GM12878 (cell line): ENCODE measurements at regions not wholly inside any gene's neighbourhood (a gene's known extent, or its start where the extent isn't known, plus 50 kb on each side); places are given as distances from the start of the nearest gene placed in this dataset.

Source experiments
- ATAC-seq: fragments of 200-7000 bp; cut with Tn5 transposase; 3 replicates; pipeline ENCODE4 v1.9.1; 2020; ENCODE audit warnings: mild to moderate bottlenecking, moderate library complexity
- BruUV-seq: library from RNA; stranded (reverse); fragments of 400-500 nt; replicated peaks from 2 replicates; lab custom pipeline; 2021; lab: Mats Ljungman, UMichigan
- CTCF ChIA-PET: fragments of 300-600 bp; sonication (Branson Sonifier 250); formaldehyde crosslinking; extraction: SDS; loops from one replicate; lab custom pipeline; 2021; ENCODE audit warnings: inconsistent platforms; lab: Yijun Ruan, JAX
- POLR2A ChIA-PET: fragments of 350-600 bp; formaldehyde crosslinking; extraction: SDS; loops from one replicate; lab custom pipeline; 2021; ENCODE audit warnings: inconsistent platforms; lab: Charles Lee
- RAD21 ChIA-PET: fragments of 300-600 bp; sonication (Branson Sonifier 250); formaldehyde crosslinking; loops from one replicate; lab custom pipeline; 2023; ENCODE audit warnings: antibody characterized with exemption; ENCODE audit not compliant: unreplicated experiment; lab: Charles Lee
- SMC1A ChIA-PET: fragments of 300-600 bp; sonication (Branson Sonifier 250); formaldehyde crosslinking; loops from one replicate; lab custom pipeline; 2023; ENCODE audit not compliant: unreplicated experiment, uncharacterized antibody; lab: Charles Lee
- DNase-seq: peaks from one replicate; pipeline ENCODE4 v3.0.0-alpha.2; 2011; ENCODE audit warnings: low read depth, low spot score
- FAIRE-seq: peaks from 3 replicates; lab custom pipeline; 2011; peaks lifted over from hg19 to GRCh38; lab: Jason Lieb, UNC
- H2AFZ ChIP-seq: 2 replicates; pipeline ENCODE4 v1.6.0; 2011; ENCODE audit warnings: low read depth, low read length, control low read depth; ENCODE audit not compliant: control insufficient read depth
- H3K27ac ChIP-seq: 2 replicates; pipeline ENCODE4 v1.5.1; 2011; ENCODE audit warnings: control low read depth; ENCODE audit not compliant: control insufficient read depth, insufficient read depth
- H3K27me3 ChIP-seq, 2 experiments: replicated peaks in 1 of 2; 2 replicates each; pipeline versions ENCODE4 v1.6.0 to v1.6.1; 2011; ENCODE audit warnings: low read length in 1 of 2; ENCODE audit not compliant: control insufficient read depth in 2 of 2, insufficient read depth in 2 of 2
- H3K36me3 ChIP-seq, 2 experiments: 2 replicates each; pipeline ENCODE4 v1.5.1; 2011; ENCODE audit warnings: low read length in 1 of 2; ENCODE audit not compliant: control insufficient read depth in 2 of 2, insufficient read depth in 2 of 2
- H3K4me1 ChIP-seq: 2 replicates; pipeline ENCODE4 v1.6.1; 2011; ENCODE audit warnings: mild to moderate bottlenecking, low read length, moderate library complexity, mixed read lengths; ENCODE audit not compliant: control insufficient read depth, insufficient read depth
- H3K4me2 ChIP-seq: 2 replicates; pipeline ENCODE4 v1.6.0; 2011; ENCODE audit warnings: control low read depth; ENCODE audit not compliant: control insufficient read depth, insufficient read depth
- H3K4me3 ChIP-seq: fragments of 200-600 bp; sonication (generic); 2 replicates; pipeline ENCODE4 v1.5.1; 2016
- H3K79me2 ChIP-seq: 2 replicates; pipeline ENCODE4 v1.6.0; 2011; ENCODE audit warnings: low read length; ENCODE audit not compliant: control insufficient read depth, insufficient read depth
- H3K9ac ChIP-seq: 2 replicates; pipeline ENCODE4 v1.8.0; 2011; ENCODE audit warnings: low read length, control low read depth, mixed read lengths; ENCODE audit not compliant: control insufficient read depth, insufficient read depth
- H3K9me3 ChIP-seq: replicated peaks from 3 replicates; pipeline ENCODE4 v1.5.1; 2011; ENCODE audit warnings: mild to moderate bottlenecking, low read length; ENCODE audit not compliant: control insufficient read depth, insufficient read depth
- H4K20me1 ChIP-seq: 2 replicates; pipeline ENCODE4 v1.6.0; 2011; ENCODE audit not compliant: control insufficient read depth, insufficient read depth
- CUX1 ChIP-seq: IDR thresholded peaks from 2 replicates; pipeline ENCODE4 v1.6.1; 2012; ENCODE audit warnings: improper control_type of control experiment, low read depth, low read length; ENCODE audit not compliant: insufficient replicate concordance
- EGR1 ChIP-seq, 2 experiments: IDR thresholded peaks; 1 replicate in 1 of 2; 2 replicates in 1 of 2; pipeline ENCODE4 v1.6.1; 2011 to 2012; ENCODE audit warnings: low read depth in 2 of 2, low read length in 2 of 2, borderline replicate concordance in 1 of 2, mild to moderate bottlenecking in 1 of 2, moderate library complexity in 1 of 2
- ELK1 ChIP-seq: IDR thresholded peaks from 2 replicates; pipeline ENCODE4 v1.6.1; 2012; ENCODE audit warnings: low read depth, low read length, improper control_type of control experiment
- HDGF ChIP-seq: fragments of 450-650 bp; IDR thresholded peaks from 2 replicates; pipeline ENCODE4 v1.6.1; 2016; ENCODE audit warnings: antibody characterized with exemption
- MEF2A ChIP-seq: IDR thresholded peaks from 2 replicates; pipeline ENCODE4 v1.6.1; 2011; ENCODE audit warnings: low read depth, mild to moderate bottlenecking, low read length, moderate library complexity; ENCODE audit not compliant: insufficient read depth
- NFXL1 ChIP-seq: fragments of 450-650 bp; IDR thresholded peaks from 2 replicates; pipeline ENCODE4 v1.6.1; 2017; ENCODE audit warnings: antibody characterized with exemption, mild to moderate bottlenecking, borderline replicate concordance
- NFYB ChIP-seq: IDR thresholded peaks from 2 replicates; pipeline ENCODE4 v1.6.1; 2011; ENCODE audit warnings: low read depth, mild to moderate bottlenecking, low read length, improper control_type of control experiment, moderate library complexity; ENCODE audit not compliant: insufficient read depth
- NR2C2 ChIP-seq: IDR thresholded peaks from 2 replicates; pipeline ENCODE4 v1.6.1; 2011; ENCODE audit warnings: borderline replicate concordance, low read depth; ENCODE audit not compliant: control insufficient read depth, insufficient read length
- NR2F1 ChIP-seq: fragments of 450-650 bp; conservative IDR thresholded peaks from 2 replicates; pipeline ENCODE4 v1.6.1; 2017; ENCODE audit warnings: mild to moderate bottlenecking
- NRF1 ChIP-seq: conservative IDR thresholded peaks from 2 replicates; pipeline ENCODE4 v1.6.1; 2011; ENCODE audit warnings: mild to moderate bottlenecking, low read depth, low read length, improper control_type of control experiment
- PAX5 ChIP-seq: IDR thresholded peaks from 2 replicates; pipeline ENCODE4 v1.6.1; 2011; ENCODE audit warnings: low read depth, low read length, borderline replicate concordance
- RFX5 ChIP-seq: IDR thresholded peaks from 2 replicates; pipeline ENCODE4 v1.6.1; 2011; ENCODE audit warnings: low read depth, low read length, improper control_type of control experiment
- SIX5 ChIP-seq: IDR thresholded peaks from 2 replicates; pipeline ENCODE4 v1.6.1; 2011; ENCODE audit warnings: mild to moderate bottlenecking, low read depth, low read length, moderate library complexity; ENCODE audit not compliant: severe bottlenecking
- YBX1 ChIP-seq: fragments of 450-650 bp; IDR thresholded peaks from 2 replicates; pipeline ENCODE4 v1.6.1; 2016; ENCODE audit warnings: antibody characterized with exemption
- ZNF622 ChIP-seq: fragments of 450-650 bp; IDR thresholded peaks from 2 replicates; pipeline ENCODE4 v1.6.1; 2017; ENCODE audit warnings: mild to moderate bottlenecking, inconsistent platforms
- in situ Hi-C: fragments of 300-500 bp; cut with MboI; formaldehyde crosslinking; loops from 9 replicates; pipeline ENCODE4 v1.14.3; 2018; ENCODE audit warnings: mixed read lengths
- intact Hi-C: fragments of 100-400 bp; cut with micrococcal nuclease; formaldehyde crosslinking; loops from one replicate; pipeline ENCODE4 v1.14.2; 2022; ENCODE audit not compliant: unreplicated experiment

- TF ChIP-seq ZNF622 (no peak), CUX1 (no peak), NR2C2 (no peak), PAX5 (no peak), EGR1 (IDR thresholded peaks at IDR 0.05; ENCODE audit: borderline replicate concordance in 1 of 2, low read depth in 2 of 2, low read length in 2 of 2) (no peak), RFX5 (no peak), NR2F1 (no peak)
These were observed 589.3 kb upstream of the ARGLU1 start (continued) for GRCh38 chr13:107157271-107157670.

GRCh38 chr13:107144432-107144831 is 576.5 kb upstream of the ARGLU1 start:
- H3K27me3 ChIP-seq: no peaks in the 10 kb centered on the region
- H3K4me2 ChIP-seq: no peak overlapping the region
- H3K27ac ChIP-seq: no peak overlapping the region
- no peak for FAIRE-seq
- no peaks in the 10 kb centered on the region for H3K36me3 ChIP-seq
- in situ Hi-C loops: no loop called here
- BruUV-seq: no TSS peak
- ChIA-PET SMC1A (no interaction called here), RAD21 (no interaction called here), POLR2A (no interaction called here), CTCF (interaction anchor here (0.6 kb wide), 1 partner anchor 332 kb away, joined by 3 read pairs; no protein-coding TSS in a partner anchor)
- ATAC-seq: no peak
- no peak for DNase-seq
- H3K9me3 ChIP-seq: no peaks in the 10 kb centered on the region
- H2AFZ ChIP-seq: no peak overlapping the region
- no peak overlapping the region for H3K4me3 ChIP-seq
- H4K20me1 ChIP-seq: no peaks in the 10 kb centered on the region
- no peaks in the 10 kb centered on the region for H3K4me1 ChIP-seq
- H3K79me2 ChIP-seq: no peaks in the 10 kb centered on the region
- intact Hi-C loops: no loop called here
- H3K9ac ChIP-seq: no peak overlapping the region
- no peak for TF ChIP-seq NFYB
- no peak for TF ChIP-seq YBX1
- TF ChIP-seq NRF1: no peak
- no peak for TF ChIP-seq MEF2A
- TF ChIP-seq HDGF: no peak
- TF ChIP-seq NFXL1: no peak
- no peak for TF ChIP-seq ELK1
- TF ChIP-seq SIX5: no peak
